ENCODE measurements at regions not wholly inside any gene's neighbourhood (a gene's known extent, or its start where the extent isn't known, plus 50 kb on each side); places are given as distances from the start of the nearest gene placed in this dataset.
A peak's percentile ranks its signal among the peaks of the same experiment; 100 is the strongest.

- Histone ChIP-seq H3K36me3 (ENCODE audit: insufficient read depth, low read length) (no peaks in the 10 kb centered on the region), H3K9me3 (ENCODE audit: insufficient read depth, low read depth, low read length) (no peaks in the 10 kb centered on the region), H3K9me2 (replicated peaks; ENCODE audit: low read depth, low read length) (no peaks in the 10 kb centered on the region), H4K20me1 (ENCODE audit: insufficient read depth, low read length, poor library complexity, severe bottlenecking) (no peaks in the 10 kb centered on the region), H3K27me3 (ENCODE audit: insufficient read depth, low read length, poor library complexity, severe bottlenecking) (no peaks in the 10 kb centered on the region), H3K4me1 (ENCODE audit: insufficient read depth, low read length, poor library complexity, severe bottlenecking) (peaks cover 25% of the 10 kb centered on the region), H2AFZ (ENCODE audit: low read length) (no peak overlapping the region), H3K79me2 (ENCODE audit: insufficient read depth, low read length) (no peaks in the 10 kb centered on the region), H3K9ac (ENCODE audit: low read depth, low read length, poor library complexity, severe bottlenecking) (no peak overlapping the region), H3F3A (ENCODE audit: low read depth) (0 out of 2 replicates have a peak, but pooled peaks cover 4% of the 10 kb centered on the region), H3K4me2 (ENCODE audit: low read depth, low read length, poor library complexity, severe bottlenecking) (peak overlapping the region; percentile 43), H3K4me3 (ENCODE audit: low read length, poor library complexity, severe bottlenecking) (no peak overlapping the region)
- TF ChIP-seq, protein P1, sequence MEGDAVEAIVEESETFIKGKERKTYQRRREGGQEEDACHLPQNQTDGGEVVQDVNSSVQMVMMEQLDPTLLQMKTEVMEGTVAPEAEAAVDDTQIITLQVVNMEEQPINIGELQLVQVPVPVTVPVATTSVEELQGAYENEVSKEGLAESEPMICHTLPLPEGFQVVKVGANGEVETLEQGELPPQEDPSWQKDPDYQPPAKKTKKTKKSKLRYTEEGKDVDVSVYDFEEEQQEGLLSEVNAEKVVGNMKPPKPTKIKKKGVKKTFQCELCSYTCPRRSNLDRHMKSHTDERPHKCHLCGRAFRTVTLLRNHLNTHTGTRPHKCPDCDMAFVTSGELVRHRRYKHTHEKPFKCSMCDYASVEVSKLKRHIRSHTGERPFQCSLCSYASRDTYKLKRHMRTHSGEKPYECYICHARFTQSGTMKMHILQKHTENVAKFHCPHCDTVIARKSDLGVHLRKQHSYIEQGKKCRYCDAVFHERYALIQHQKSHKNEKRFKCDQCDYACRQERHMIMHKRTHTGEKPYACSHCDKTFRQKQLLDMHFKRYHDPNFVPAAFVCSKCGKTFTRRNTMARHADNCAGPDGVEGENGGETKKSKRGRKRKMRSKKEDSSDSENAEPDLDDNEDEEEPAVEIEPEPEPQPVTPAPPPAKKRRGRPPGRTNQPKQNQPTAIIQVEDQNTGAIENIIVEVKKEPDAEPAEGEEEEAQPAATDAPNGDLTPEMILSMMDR (conservative IDR thresholded peaks at IDR 0.05; ENCODE audit: low read length): peak; percentile 51
- TF ChIP-seq EZH2phosphoT487 (IDR thresholded peaks at IDR 0.05; ENCODE audit: borderline replicate concordance): no peak
These were observed 50.1 kb upstream of the TTC39B start for GRCh38 chr9:15357050-15357653.
